ENCODE measurements at regions not wholly inside any gene's neighbourhood (a gene's known extent, or its start where the extent isn't known, plus 50 kb on each side); places are given as distances from the start of the nearest gene placed in this dataset.

- TF ChIP-seq, protein P1, sequence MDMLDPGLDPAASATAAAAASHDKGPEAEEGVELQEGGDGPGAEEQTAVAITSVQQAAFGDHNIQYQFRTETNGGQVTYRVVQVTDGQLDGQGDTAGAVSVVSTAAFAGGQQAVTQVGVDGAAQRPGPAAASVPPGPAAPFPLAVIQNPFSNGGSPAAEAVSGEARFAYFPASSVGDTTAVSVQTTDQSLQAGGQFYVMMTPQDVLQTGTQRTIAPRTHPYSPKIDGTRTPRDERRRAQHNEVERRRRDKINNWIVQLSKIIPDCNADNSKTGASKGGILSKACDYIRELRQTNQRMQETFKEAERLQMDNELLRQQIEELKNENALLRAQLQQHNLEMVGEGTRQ (CRISPR knock-in tag; IDR thresholded peaks at IDR 0.05): no peak
- TF ChIP-seq CTCF (IDR thresholded peaks at IDR 0.05): no peak
- no peak for TF ChIP-seq OVOL2 (CRISPR knock-in tag; IDR thresholded peaks at IDR 0.05; ENCODE audit: borderline replicate concordance)
- TF ChIP-seq RELA (CRISPR knock-in tag; IDR thresholded peaks at IDR 0.05; ENCODE audit: borderline replicate concordance): no peak
- no peak for TF ChIP-seq PRRX2 (CRISPR knock-in tag; IDR thresholded peaks at IDR 0.05)
- no peak for TF ChIP-seq NFYB (CRISPR knock-in tag; conservative IDR thresholded peaks at IDR 0.05; ENCODE audit: low read depth)
- no peak for TF ChIP-seq CREM (CRISPR knock-in tag; IDR thresholded peaks at IDR 0.05)
- TF ChIP-seq ZBTB21 (CRISPR knock-in tag; IDR thresholded peaks at IDR 0.05; ENCODE audit: borderline replicate concordance): no peak
- TF ChIP-seq, protein P2, sequence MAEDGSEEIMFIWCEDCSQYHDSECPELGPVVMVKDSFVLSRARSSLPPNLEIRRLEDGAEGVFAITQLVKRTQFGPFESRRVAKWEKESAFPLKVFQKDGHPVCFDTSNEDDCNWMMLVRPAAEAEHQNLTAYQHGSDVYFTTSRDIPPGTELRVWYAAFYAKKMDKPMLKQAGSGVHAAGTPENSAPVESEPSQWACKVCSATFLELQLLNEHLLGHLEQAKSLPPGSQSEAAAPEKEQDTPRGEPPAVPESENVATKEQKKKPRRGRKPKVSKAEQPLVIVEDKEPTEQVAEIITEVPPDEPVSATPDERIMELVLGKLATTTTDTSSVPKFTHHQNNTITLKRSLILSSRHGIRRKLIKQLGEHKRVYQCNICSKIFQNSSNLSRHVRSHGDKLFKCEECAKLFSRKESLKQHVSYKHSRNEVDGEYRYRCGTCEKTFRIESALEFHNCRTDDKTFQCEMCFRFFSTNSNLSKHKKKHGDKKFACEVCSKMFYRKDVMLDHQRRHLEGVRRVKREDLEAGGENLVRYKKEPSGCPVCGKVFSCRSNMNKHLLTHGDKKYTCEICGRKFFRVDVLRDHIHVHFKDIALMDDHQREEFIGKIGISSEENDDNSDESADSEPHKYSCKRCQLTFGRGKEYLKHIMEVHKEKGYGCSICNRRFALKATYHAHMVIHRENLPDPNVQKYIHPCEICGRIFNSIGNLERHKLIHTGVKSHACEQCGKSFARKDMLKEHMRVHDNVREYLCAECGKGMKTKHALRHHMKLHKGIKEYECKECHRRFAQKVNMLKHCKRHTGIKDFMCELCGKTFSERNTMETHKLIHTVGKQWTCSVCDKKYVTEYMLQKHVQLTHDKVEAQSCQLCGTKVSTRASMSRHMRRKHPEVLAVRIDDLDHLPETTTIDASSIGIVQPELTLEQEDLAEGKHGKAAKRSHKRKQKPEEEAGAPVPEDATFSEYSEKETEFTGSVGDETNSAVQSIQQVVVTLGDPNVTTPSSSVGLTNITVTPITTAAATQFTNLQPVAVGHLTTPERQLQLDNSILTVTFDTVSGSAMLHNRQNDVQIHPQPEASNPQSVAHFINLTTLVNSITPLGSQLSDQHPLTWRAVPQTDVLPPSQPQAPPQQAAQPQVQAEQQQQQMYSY (CRISPR knock-in tag; IDR thresholded peaks at IDR 0.05): no peak
- TF ChIP-seq, protein P3, sequence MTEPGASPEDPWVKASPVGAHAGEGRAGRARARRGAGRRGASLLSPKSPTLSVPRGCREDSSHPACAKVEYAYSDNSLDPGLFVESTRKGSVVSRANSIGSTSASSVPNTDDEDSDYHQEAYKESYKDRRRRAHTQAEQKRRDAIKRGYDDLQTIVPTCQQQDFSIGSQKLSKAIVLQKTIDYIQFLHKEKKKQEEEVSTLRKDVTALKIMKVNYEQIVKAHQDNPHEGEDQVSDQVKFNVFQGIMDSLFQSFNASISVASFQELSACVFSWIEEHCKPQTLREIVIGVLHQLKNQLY (CRISPR knock-in tag; IDR thresholded peaks at IDR 0.05): no peak
- TF ChIP-seq ZNF263 (CRISPR knock-in tag; IDR thresholded peaks at IDR 0.05; ENCODE audit: low read depth): no peak
- TF ChIP-seq ETV6 (CRISPR knock-in tag; IDR thresholded peaks at IDR 0.05): no peak
- no peak for TF ChIP-seq ESRRA (CRISPR knock-in tag; IDR thresholded peaks at IDR 0.05; ENCODE audit: borderline replicate concordance)
Observed at GRCh38 chr5:67619235-67619634, 422.6 kb upstream of the CD180 start.

All from WTC11 (cell line).